NOMO-1 treated with dmso at 0.1 percent for 144 hours (cell line): ENCODE measurements at regions not wholly inside any gene's neighbourhood (a gene's known extent, or its start where the extent isn't known, plus 50 kb on each side); places are given as distances from the start of the nearest gene placed in this dataset.
"Not testable (repeated sequence)": the region's sequence is repeated elsewhere in the genome, so short reads cannot be mapped to it uniquely, and the experiment has no call there.

Experiments used
- DNase-seq: peaks from one replicate; lab custom pipeline; 2025; ENCODE audit not compliant: unreplicated experiment; lab: John Stamatoyannopoulos, UW

DNA sequence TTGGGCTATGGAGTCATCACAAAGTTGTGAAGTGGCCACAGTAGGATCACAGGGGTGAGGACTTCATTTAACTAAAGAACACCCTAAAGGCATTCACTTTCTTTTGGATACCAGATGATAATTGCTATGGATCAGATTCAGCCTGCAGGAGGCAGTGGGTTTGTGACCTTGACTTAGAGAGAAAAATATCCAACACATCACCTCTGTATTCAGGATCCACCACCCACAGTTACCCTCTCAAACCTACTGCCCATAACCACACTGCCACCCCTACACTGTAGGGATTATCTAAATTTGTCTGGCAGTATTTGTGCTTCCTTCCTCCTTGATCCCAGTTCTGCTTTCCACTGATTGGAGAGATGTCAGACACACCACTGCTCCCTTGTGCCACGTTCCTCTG lies 269.4 kb downstream of the MYCN start:
- DNase-seq, result no peak

DNA sequence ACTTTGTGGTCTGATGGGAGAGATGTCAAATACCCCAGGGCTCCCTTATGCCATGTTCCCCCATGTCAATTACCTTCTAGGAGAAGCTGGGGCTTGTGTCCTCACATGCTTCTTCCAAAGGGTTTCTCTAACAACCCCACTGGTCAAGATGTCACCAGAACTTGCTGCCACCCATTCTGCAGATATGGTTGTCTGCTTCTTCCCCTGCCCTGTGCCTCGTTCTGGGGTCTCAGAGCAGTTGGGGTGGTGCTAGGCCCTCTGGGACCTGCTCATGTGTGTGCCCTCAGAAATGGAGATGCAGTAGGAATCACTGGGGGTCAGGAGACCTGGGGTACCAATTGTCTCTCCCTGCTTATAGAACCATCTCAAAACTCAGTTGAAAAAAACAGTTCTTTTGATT lies 268.6 kb downstream of the MYCN start:
- no peak for DNase-seq

DNA sequence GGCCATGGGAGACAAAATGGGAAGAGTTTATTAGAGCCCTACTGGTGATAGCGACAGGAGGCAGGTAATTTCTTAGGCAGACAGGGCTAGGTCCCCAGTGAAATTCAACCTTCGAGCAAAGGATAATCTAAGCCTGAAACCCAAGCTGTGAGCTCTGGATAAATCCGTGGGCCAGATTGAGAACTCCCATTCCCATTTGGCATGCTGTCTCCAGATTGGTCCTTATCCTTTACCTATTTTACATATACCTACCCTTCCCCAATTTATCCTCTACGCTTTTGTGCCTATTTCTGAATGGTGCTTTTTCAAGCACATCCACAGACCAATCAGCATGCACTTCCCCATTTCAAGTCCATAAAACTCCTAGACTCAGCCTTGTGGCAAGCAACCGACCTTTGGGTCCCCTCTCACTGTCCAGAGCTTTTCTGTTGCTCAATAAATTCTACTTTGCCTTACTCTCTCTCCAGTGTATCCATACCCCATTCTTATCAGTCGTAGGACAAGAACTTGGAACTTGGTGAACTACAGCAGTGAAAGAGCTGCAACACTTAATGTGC lies 268.0 kb downstream of the MYCN start:
- DNase-seq, result no peak

DNA sequence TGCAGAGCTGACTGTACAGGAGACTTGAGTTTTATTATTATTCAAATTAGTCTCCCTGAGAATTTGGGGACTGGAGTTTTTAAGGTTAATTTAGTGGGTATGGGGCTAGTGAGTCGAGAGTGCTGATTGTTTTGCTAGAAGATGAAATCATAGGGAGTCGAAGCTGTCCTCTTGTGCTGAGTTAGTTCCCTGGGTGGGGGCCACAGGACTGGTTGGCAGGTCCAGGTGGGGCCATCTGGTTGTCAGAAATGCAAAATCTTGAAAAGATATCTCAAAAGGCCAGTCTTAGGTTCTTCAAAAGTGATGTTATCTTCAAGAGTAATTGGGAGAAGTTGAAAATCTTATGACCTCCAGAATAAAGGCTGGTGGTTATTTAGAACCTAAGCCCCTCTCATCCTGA lies 267.3 kb downstream of the MYCN start:
- DNase-seq, result no peak

DNA sequence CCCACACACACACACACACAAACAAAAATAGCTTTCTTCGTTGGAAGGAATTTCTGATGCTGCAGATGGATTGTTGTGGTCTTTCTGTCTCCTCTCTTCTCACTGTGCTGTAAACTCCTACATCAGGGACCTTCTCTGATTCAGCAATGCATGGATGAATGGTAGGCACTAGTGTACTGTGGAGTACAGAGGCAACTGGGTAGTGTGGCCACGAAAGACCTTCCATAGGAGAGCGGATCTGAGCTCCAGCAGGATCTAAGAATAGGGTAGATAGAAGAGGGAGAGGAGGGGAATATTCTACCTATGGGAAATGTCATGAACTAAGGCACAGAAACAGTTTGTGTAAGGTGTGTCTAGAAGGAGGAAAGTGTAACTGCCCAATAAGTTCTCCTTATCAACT lies 266.8 kb downstream of the MYCN start:
- no peak for DNase-seq

DNA sequence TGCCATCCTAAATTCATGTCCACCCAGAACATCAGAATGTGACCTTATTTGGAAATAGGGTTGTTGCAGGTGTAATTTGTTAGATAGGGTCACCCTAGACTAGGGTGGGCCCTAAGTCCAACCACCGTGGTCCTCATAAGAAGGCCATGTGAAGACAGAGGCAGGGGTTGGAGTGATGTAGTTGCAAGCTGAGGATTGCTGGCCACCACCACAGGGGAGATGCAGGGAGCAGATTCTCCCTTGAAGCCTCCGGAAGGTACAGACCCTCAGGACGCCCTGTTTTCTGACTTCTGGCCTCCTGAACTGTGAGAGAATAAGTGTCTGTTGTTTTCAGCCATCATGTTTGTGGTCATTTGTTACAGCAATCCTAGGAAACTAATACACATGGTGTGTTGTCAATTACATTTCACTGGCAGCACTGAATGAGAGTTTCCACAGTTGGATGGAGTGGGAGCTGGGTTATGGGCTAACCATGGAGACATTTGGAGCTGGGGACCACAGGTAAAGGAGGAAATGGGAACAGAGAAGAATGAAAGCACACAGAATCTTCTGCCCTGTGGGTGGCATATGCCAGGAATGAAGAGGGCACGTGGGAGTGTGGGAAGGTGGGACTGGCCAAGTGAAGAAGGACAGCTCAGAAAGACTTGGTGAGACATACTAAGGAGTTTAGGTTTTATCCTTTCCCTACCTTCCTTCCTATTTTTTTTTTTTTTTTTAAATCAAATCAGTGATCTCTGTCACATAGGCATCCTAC lies 266.0 kb downstream of the MYCN start:
- DNase-seq, result no peak

DNA sequence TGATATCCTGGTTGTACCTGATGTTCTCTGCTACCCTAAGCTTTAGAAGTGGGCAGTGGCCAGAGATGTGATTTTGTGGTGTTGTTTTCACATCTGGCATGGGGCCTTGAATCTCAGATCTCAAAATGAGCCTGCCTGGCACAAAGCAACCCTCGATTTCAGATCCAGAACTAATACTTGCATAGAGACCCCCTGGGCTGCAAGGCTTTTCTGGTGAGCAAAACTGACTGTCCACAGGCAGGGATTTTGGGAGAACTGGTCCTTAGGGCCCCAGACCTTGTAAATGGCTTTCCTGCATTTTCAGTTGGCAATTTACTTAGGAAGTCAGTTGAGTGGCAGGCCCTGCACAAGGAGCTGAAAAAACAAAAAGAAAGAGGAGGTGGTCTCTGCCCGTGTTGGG lies 265.3 kb downstream of the MYCN start:
- DNase-seq, result no peak

DNA sequence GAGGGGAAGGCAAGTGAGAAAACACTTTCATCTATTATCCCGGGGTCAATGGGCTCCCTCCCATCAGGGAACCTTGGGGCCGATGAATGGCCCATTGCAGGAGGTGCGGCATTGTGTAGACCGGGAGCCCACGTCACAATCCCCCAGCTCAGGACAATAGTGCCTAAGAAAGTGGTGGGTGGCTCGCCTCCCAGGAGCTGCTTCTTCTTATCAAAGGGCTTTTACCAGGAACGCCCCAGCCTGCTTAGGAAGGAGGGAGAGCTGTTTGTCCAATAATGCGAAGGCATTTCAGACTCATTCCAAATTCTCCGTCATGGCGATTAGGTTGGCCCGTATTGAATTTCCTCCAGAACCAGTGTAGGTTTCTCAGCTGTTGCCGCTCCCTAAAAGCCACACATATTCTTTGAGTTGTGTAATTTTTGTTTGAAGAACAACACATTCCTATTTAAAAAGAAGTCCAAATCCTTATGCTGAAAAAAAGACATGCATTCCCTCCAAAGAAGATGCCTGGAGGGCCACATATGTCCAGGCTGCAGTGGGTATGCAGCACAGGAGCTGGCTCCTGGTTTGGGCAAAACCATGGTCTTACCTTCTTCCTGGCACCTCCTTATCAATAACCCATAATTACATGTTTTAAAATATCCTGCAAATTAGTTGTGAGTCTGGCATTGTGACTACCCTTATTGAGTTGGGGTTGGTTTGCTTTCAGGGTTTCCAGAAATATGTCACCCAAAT lies 264.7 kb downstream of the MYCN start:
- no peak for DNase-seq

DNA sequence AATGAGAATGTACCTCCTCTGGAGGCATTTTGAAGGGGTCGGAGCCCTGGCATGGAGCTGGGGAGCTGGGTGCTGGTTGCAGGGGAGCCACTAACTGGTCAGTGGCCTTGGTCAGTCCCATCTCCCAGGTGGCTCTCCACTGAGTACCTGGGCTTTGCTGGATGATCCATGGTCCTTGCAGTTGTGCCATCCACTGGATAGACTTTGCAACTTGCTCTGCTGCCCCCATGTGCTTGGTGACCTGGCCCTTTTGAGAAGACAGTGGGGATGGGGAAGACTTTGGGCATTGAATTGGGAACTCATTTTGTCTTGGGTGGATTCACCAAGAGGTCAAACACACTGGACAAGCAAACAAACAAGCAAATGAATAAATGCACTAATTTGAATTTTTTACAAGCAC lies 263.9 kb downstream of the MYCN start:
- no peak for DNase-seq

DNA sequence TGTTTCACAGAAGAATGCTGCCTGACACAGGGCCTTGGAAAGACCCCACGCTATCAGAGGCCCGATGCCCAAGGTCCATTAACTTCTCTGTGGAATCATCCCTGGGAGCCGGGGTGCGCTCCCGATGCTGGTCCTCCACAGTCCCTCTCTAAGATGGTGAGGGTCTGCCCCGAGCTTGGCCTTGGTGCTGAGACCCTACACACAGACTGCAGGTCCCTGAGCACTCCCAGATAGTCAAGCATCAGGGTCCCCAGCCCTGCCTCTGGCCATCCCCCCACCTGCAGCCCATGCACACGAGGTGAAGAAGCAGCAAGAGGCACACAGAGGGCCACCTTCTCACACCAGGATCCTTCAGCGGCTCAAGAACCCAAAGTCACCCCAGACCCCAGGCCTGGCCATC lies 263.3 kb downstream of the MYCN start:
- no peak for DNase-seq

DNA sequence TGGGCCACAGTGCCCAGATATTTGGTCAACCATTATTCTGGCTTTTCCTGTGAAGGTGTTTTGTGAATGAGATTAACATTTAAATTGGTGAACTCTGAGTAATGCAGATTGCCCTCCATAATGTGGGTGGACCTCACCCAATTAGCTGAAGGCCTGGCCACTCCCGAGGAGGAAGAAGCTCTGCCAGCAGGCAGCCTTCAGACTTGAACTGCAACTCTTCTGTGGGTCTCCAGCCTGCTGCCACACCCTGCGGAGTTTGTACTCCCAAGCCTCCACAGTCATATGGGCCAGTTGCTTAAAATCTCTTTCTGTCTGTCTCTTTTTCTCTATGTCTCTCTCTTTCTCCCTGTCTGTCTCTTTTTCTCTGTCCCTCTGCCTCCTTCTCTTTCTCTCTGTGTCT lies 262.7 kb downstream of the MYCN start:
- no peak for DNase-seq

DNA sequence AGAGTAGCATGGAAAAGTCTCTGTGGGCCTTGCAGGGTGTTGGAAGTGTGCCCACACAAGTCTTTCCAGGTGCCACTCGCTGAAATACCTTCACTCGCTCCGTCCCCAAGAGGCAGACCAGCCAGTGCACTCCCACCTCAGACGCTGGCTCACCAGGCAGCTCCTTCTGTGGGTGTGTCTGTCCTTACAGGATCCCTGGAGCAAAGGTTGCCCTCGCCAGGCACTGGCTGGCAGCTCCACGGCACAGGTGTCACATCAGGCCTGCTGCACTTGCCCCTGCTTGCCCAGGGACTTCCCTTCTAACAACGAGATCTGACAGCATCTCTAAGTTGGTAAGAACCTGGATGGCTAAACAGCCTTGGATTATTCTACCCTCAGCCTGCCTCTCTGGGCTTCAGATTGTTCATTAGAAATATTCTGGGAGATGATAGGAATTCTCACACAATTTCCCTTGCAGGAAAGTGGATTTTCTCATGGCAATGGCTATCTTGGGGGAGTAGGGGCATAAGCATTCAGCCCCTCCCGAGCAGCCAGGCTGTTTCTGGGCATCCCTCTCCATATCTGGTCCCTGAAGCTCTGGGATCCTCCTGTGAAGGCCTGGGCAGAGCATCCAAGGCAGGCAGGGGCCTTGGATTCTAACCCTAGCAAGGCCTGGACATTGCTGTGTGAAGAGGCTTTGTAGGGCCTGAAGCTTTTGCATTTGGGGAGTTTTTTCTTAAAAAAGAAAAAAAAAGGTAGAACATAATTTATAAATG lies 262.1 kb downstream of the MYCN start:
- DNase-seq, result no peak

DNA sequence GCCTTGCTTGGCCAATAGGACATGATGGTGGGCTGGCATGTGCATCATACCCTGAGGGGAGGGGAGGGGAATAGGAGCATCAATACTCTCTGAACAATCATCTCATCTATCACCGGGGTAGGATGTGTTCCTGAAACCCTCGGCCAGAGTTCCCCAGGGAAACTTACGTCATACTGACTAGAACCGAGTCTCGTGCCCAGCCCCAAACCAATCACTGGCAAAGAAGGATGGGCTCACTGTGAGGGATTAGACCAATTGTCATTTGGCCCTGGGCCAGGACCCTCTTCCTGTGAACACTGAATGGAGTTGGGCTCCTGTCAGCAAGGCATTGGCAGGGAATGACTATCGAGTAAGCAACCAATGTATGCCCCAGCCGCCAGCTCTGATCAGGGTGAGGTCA lies 261.5 kb downstream of the MYCN start:
- no peak for DNase-seq

DNA sequence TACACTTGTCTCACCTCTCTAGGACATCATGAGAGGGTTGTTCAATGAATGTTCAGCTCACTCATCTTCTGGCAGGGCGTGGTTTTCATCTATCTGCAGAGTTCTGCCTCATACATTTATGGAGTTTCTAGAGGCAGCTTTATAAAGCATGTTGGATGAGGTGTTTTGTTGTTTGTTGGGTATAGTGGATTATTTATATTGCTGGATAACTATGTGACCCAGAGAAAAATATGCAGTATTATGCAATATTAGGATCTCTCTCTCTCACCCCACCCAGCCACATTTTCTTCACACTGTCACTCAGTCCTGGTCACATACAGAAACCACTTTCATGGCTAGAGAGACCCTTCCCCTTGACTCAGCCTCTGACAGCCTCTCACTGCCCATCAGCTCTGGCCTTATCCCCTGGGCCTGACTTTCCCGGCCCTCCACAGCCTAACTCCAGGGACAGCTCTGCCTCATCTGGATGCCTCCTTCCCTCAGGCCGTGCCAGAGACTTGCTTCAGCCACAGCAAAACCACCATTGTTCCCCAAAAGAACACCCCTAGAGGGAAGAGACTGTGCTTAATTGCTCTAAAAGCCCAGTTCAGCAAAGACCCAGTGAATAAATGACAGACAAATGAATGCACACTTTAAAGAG lies 260.3 kb downstream of the MYCN start:
- no peak for DNase-seq

DNA sequence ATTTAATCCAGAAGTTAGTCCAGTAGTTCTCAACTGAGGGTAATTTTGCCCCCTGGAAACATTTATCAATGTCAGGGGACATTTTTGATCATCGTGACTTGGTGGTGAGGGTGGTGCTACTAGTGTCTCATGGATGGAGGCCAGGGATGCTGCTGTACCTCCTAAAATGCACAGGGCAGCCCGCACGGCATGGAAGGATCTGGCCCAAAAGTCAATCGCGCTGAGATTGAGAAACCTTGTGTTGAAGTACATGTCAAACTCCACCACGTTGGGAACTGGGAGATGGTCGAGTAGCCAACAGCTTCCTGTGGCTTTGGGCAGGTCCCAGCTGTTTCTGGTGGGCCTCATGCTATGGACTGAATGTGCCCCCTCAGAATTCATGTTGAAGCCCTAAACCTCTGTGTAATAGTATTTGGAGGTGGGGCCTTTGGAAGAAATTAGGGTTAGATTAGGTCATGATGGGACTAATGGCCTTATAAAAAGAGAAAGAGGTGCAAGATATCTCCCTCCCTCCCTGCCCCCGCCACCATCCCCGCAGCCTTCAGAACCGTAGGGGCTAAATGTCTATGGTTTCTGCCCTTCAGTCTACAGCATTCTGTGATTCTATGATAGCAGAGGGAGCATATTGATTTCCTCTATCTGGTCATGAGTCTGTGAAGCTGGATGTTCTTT lies 259.7 kb downstream of the MYCN start:
- DNase-seq, result no peak

DNA sequence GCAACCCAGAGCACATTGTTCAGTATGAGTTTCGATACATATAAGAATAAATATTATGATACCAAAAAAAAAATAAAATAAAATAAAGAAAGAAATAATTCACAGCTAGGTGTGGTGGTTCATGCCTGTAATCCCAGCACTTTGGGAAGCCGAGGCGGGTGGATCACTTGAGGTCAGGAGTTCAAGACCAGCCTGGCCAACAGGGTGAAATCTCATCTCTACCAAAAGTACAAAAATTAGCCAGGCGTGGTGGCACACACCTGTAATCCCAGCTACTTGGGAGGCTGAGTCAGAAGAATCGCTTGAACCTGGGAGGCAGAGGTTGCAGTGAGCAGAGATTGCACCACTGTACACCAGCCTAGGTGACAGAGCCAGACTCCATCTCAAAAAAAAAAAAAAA lies 258.9 kb downstream of the MYCN start:
- not testable (repeated sequence) for DNase-seq

DNA sequence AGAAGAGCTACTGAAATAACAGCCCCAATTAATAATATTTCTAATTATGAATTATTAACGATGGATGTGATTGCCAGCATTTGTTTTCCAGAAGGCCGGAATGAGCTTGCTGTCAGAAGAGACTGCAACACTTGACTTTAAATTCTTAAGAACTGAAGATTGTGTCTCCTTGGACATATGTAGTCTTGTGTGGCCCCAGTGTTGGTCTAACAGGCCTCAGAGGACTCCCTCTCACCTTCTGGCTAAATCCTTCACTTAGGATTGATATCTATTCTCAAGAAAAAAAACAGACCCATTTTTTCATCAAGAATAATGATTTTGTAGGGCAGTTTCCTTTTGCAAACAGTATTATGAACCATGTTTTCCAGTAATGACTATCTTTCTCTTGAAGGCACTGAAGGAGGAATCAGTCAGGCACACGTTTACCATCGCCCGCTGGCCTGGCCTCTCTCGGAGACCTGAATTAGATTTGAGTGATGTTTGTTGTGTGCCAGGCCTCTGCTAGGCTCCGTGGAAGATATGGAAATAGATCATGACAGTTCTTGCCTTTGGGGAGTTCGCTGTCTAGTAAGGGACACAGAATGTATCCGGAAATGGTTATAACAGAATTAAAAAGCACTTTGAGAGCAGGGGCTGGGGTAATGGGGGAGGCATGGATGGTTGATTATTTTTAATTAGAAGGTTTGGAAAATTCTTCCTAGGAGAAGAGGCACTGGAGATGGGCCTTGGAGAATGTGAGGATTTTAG lies 258.0 kb downstream of the MYCN start:
- no peak for DNase-seq

DNA sequence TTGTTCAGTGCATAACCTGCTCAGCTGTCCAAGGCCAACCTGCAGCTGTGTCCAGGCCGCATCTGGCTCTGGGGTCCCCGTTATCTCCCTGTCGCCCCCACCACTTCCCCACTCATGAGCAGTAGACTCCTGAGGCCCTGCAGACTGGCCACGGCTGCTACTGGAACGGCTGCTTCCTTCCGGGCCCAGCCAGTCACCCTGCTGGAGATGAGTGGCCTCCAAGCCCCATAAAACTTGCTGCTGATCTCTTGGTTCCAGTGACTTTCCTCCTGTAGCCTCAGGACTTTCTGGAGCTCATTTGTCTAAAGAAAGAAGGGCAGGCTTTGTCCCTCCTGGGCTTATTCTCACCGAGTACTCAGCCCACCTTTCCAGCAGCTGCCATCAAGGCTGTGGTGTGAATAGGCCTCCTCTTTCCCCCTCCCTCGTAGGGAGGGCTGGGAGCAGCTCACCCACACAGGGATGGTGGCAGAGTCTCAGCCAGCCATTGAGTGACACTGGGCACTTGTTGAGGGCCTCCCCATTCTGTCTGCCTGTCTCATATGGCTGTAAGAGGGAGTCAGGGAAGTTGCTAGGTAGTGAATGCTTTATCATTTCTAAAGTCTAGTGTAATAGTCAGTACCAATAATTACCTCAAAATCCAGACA lies 257.3 kb downstream of the MYCN start:
- DNase-seq, result no peak

DNA sequence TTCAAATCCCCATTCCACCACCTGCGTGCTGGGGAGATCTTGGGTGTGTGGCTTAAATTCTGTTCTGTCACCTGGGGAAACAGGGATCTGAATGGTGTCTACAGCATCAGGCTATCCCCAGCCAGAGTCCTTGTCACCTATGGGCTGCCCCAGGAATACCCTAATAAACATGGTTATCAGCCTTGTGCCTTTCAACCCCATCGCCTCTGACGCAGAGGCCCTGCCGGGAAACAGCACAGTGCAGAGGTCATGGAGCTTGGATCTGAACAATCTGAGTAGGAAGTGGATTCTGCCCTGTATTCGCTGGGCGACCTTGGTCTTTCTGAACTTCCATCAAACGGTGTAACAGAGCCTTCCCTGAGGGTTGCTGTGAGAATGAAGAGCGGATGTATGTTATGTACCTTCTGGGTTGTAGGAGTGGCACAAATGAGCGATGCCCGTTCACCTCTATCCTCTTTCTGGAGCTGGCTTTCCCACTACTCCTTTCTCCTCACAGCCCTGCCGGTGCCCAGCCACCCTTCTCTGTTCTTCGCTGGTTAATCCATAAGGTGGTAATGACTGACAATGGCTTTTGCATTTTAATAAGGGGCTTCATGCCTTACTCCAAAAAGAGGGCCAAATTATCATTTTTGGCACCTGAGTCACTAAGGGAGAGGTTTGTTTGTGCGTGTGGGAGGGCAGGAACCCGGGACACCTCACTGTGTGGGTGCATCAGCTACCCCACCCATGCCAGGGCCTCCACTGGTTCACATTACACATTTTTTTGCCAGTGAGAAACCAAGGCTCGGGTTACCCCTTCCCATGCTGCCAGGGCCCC lies 256.5 kb downstream of the MYCN start:
- DNase-seq, result no peak
